HG02870 (cell line): ENCODE measurements at regions not wholly inside any gene's neighbourhood (a gene's known extent, or its start where the extent isn't known, plus 50 kb on each side); places are given as distances from the start of the nearest gene placed in this dataset.
"Not testable (repeated sequence)": the region's sequence is repeated elsewhere in the genome, so short reads cannot be mapped to it uniquely, and the experiment has no call there.

Source experiments
- ATAC-seq: cut with Tn5 transposase; IDR thresholded peaks from one replicate; pipeline ENCODE4 v1.9.1; 2021; ENCODE audit warnings: mild to moderate bottlenecking, moderate library complexity; ENCODE audit not compliant: unreplicated experiment

DNA sequence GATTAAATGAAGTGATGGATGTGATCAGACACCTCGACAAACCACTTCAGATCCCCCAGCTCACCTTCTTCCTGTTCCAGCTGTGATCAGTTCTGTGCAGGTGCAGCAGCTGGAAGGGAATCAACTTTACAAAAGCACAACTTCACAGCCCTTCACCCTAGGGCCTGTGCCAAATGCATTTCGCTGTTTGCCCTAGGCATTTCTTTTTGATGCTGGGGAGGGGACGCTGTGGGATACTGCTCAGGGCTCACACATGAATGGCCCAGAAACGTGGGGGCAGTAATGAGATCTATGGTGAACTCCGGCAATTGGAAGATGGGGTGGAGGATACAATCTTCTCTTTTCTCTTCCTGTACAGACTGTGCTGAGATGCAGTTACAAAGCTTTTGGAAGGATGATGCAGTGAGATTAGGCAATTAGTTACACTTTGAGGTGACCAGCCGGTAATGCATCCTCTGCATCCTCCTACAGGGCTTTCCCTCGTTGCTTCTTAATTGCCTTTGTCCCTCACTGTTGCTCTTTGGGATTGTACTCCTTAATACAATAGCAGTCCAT lies 215.1 kb upstream of the PITX2 start:
- no peak for ATAC-seq

- ATAC-seq, result no peak
These were observed 217.4 kb upstream of the PITX2 start for GRCh38 chr4:110840221-110840654.

- ATAC-seq, result no peak
These were observed 225.9 kb upstream of the PITX2 start for GRCh38 chr4:110848787-110849186.

GRCh38 chr4:110849461-110849860 lies 226.6 kb upstream of the PITX2 start:
- no peak for ATAC-seq

DNA sequence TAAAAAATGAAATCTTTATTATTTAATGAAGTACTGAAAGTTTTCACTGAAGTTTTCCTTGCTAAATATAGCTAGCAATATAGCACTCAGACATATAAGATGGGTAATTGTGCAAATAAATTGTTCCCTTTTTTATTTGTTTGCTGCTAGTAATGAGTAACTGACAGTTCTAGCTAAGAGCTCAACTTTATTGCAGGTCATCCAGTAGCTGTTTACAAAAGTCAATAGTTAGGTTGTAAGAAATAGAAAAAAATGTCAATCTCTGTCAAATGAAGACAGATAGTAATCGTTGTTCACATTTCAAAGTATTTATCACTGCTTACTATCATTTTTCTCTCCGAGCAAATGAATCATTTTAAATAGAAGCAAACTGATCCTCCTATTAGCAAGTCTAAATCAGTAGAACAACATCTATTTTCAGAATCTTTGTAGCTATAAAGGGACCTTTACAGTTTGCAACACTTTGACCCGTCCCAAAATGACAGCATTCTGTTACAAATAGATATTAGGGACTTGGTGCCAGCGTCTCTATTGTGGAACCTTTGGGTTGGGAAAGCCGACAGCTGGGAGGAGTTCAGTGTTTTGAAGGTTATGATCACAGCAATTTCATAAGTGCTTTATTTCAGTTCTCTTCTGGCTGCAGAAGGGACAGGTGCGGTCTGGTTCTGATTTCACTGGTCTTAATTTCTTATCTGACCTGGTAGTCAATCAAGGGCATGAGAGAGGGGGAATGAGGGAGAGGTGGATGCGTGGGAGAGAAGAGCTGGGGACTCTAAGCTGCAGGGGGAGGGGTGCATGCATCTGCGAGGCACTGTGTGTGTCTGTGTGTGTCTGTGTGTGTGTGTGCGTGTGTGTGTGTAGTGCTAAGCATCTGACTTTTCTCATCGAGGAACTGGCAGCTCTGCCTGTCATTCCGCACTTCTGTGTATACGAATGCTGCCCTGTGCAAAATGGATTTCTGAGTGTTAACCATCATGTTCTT lies 227.9 kb upstream of the PITX2 start:
- no peak for ATAC-seq

DNA sequence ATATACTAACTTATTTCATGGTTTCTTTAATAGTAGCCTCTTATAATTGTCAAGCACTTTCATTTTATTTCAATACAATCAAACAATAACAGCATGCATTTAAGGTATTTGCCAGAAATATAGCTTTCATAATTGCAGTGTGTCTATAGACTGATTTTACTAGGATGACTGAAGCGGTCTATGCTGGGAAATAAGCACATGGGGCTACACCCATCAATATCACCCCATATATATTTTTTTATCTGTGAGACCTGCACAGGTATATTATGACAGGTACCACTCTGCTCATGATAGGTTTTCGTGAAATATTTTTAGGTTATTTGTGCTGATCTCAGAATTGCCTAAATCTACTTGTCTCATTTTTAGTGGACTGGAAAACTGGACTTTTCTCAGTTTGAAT lies 229.1 kb upstream of the PITX2 start:
- ATAC-seq, result no peak

DNA sequence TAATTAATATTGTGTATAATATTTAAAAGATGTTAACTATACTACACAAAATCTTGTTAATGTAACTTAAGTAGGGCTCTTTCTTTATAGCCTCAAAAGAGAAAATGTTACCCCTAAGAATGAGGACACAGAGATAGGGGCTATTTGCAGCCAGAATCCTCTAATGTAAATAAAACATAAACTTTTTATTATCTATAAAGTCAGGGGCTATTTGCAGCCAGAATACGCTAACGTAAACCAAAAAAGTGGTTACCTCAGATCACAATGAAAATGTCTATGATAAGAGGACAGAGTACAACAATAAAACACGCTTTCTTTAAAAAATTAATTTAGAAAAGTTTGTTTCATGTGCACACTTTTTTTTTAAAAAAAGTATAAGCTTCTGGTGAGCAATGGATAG lies 229.9 kb upstream of the PITX2 start:
- no peak for ATAC-seq

DNA sequence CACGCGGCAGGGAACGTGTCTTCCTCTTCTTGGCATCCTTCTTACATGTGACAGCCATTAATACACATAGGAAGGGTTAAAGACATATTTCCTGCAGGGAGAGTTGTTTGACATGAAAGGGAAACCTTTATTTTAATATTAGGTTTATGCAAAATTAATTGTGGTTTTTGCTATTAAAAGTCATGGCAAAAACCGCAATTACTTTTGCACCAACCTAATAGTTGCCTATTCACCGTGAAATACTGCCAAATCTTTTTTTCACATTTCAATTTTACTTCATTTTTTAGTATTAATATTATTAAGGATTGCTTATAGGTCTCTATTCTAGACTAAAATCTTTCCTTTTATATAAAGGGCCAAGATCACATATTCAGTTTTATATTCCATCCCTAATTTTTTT lies 230.4 kb upstream of the PITX2 start:
- no peak for ATAC-seq

- ATAC-seq, result no peak
These were observed 231.3 kb upstream of the PITX2 start for GRCh38 chr4:110854021-110854678.

DNA sequence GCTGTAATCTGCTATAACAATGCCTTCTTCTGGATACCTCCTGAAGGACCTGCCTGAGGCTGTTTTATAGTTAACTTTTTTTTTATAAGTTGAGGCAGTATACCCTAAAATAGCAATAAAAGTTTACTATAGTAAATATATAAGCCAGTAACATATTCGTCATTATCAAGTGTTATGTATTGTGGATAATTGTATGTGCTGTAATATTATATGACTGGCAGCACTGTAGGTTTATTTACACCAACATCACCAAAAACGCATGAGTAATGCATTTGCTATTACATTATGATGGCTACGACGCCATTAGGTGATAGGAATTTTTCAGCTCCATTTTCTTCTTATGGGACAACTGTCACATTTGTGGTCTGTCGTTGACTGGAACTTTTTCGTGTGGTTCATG lies 237.2 kb upstream of the PITX2 start:
- ATAC-seq, result no peak

GRCh38 chr4:110860901-110861300 lies 238.0 kb upstream of the PITX2 start:
- no peak for ATAC-seq

- ATAC-seq, result no peak
These were observed 242.9 kb upstream of the PITX2 start for GRCh38 chr4:110865611-110866259.

- ATAC-seq, result peak; percentile 75
These were observed 244.5 kb upstream of the PITX2 start for GRCh38 chr4:110867251-110867960.

- no peak for ATAC-seq
These were observed 245.3 kb upstream of the PITX2 start for GRCh38 chr4:110867981-110868720.

GRCh38 chr4:110869114-110869513 lies 246.2 kb upstream of the PITX2 start:
- ATAC-seq, result no peak

- peak; percentile 65 for ATAC-seq
These were observed 247.1 kb upstream of the PITX2 start for GRCh38 chr4:110869862-110870572.

- not testable (repeated sequence) for ATAC-seq
These were observed 253.3 kb upstream of the PITX2 start for GRCh38 chr4:110876214-110876613.

DNA sequence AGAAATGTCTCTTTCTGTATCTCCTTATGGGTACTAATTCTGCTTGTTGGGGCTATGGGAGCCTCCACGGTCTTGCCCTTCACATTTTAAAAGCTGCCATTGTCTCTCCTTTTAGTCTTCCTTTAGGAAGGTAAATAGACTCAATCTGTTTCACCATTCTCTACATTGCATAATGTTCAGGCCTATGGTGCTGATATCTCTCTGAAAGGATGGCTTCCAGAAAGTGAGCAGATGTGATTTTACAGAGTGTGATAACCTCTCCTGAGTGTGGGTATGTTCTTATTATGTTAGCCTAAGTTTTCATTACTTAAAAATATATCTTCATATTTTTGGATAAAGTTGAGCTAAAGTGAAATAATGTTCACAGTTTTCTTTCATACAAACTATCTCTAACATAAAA lies 254.0 kb upstream of the PITX2 start:
- no peak for ATAC-seq

GRCh38 chr4:110877778-110878370 lies 255.0 kb upstream of the PITX2 start:
- ATAC-seq, result no peak
